ENCODE measurements at regions not wholly inside any gene's neighbourhood (a gene's known extent, or its start where the extent isn't known, plus 50 kb on each side); places are given as distances from the start of the nearest gene placed in this dataset.

GRCh38 chr6:131394768-131395432, 178.1 kb upstream of the ARG1 start:
- no peaks in the 10 kb centered on the region for H3K36me3 ChIP-seq (ENCODE audit: control insufficient read depth in 2 of 2, insufficient read depth in 2 of 2, low read length in 1 of 2)
- no peaks in the 10 kb centered on the region for H3K4me1 ChIP-seq (ENCODE audit: control insufficient read depth in 2 of 2, insufficient read depth in 2 of 2, low read length in 2 of 2)
- no peak overlapping the region for H3K4me3 ChIP-seq (ENCODE audit: low read length in 2 of 2)
- 94% methylated on average over 1 of the region's 1 CpG for WGBS
- H3K27ac ChIP-seq (ENCODE audit: low read depth in 1 of 2, low read length in 1 of 2) = no peak overlapping the region
- H3K9me3 ChIP-seq (ENCODE audit: control insufficient read depth in 2 of 2, insufficient read depth in 1 of 2, low read length in 1 of 2) = no peaks in the 10 kb centered on the region
- no peaks in the 10 kb centered on the region for H3K27me3 ChIP-seq (ENCODE audit: control insufficient read depth in 2 of 2, insufficient read depth in 1 of 2, low read length in 1 of 2)
- DNase-seq (ENCODE audit: low read depth in 6 of 9, low spot score in 9 of 9) = no peak

DNA sequence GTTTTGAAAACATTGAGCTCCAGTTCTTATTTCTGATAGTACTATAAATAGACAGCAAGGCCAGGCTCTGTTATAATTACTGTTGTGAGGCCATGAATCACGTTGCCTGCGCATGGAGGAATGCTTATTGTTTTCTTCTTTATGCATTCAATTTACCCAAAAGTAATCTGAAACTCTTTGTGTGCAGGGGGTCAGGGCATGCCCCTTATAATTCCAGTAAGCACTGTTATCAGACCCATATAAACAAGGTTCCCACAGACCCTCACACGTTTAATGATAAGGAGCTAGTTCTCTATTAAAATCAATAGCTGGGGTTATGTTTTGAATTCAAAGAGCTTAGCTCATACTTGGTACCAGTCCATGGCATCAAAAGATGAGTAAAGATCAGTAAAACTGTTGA, 174.8 kb upstream of the ARG1 start:
- Histone ChIP-seq H3K36me3 (ENCODE audit: control insufficient read depth in 2 of 2, insufficient read depth in 2 of 2, low read length in 1 of 2) (no peaks in the 10 kb centered on the region), H3K27me3 (ENCODE audit: control insufficient read depth in 2 of 2, insufficient read depth in 1 of 2, low read length in 1 of 2) (no peaks in the 10 kb centered on the region), H3K4me1 (ENCODE audit: control insufficient read depth in 2 of 2, insufficient read depth in 2 of 2, low read length in 2 of 2) (no peaks in the 10 kb centered on the region)

DNA sequence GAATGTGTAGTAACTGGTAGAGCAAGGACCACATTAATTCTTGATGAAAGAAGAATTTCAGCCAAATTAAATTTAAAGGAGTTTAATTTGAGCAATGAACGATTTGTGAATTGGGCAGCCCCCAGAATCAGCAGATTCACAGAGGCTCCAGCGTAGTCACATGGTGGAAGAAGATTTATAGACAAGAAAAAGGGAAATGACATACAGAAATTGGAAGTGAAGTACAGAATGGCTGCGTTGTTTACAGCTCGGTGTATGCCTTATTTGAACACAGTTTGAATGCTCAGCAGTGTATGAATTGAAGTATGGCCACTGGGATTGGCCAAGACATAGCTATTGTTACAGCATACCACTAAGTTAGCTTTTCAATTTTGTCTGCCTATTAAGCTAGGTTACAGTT, 173.6 kb upstream of the ARG1 start:
- 49% methylated on average over 4 of the region's 4 CpGs for WGBS
- Histone ChIP-seq H3K27ac (ENCODE audit: low read depth in 1 of 2, low read length in 1 of 2) (no peak overlapping the region), H3K27me3 (ENCODE audit: control insufficient read depth in 2 of 2, insufficient read depth in 1 of 2, low read length in 1 of 2) (no peaks in the 10 kb centered on the region)

More for the DNA sequence above, 174.8 kb upstream of the ARG1 start:
- Histone ChIP-seq H3K27ac (ENCODE audit: low read depth in 1 of 2, low read length in 1 of 2) (no peak overlapping the region), H3K4me3 (ENCODE audit: low read length in 2 of 2) (no peak overlapping the region), H3K9me3 (ENCODE audit: control insufficient read depth in 2 of 2, insufficient read depth in 1 of 2, low read length in 1 of 2) (no peaks in the 10 kb centered on the region)
- no peak for DNase-seq (ENCODE audit: low read depth in 6 of 9, low spot score in 9 of 9)
- 79% methylated on average over 3 of the region's 3 CpGs for WGBS

GRCh38 chr6:131400054-131400778, 172.8 kb upstream of the ARG1 start:
- no peak overlapping the region for H3K4me3 ChIP-seq (ENCODE audit: low read length in 2 of 2)
- WGBS = 97% methylated on average over 1 of the region's 1 CpG
- DNase-seq (ENCODE audit: low read depth in 6 of 9, low spot score in 9 of 9) = no peak

More for the DNA sequence above, 173.6 kb upstream of the ARG1 start:
- H3K4me1 ChIP-seq (ENCODE audit: control insufficient read depth in 2 of 2, insufficient read depth in 2 of 2, low read length in 2 of 2) = no peaks in the 10 kb centered on the region
- no peaks in the 10 kb centered on the region for H3K36me3 ChIP-seq (ENCODE audit: control insufficient read depth in 2 of 2, insufficient read depth in 2 of 2, low read length in 1 of 2)
- DNase-seq (ENCODE audit: low read depth in 6 of 9, low spot score in 9 of 9) = no peak
- H3K9me3 ChIP-seq (ENCODE audit: control insufficient read depth in 2 of 2, insufficient read depth in 1 of 2, low read length in 1 of 2) = no peaks in the 10 kb centered on the region
- H3K4me3 ChIP-seq (ENCODE audit: low read length in 2 of 2) = no peak overlapping the region

DNA sequence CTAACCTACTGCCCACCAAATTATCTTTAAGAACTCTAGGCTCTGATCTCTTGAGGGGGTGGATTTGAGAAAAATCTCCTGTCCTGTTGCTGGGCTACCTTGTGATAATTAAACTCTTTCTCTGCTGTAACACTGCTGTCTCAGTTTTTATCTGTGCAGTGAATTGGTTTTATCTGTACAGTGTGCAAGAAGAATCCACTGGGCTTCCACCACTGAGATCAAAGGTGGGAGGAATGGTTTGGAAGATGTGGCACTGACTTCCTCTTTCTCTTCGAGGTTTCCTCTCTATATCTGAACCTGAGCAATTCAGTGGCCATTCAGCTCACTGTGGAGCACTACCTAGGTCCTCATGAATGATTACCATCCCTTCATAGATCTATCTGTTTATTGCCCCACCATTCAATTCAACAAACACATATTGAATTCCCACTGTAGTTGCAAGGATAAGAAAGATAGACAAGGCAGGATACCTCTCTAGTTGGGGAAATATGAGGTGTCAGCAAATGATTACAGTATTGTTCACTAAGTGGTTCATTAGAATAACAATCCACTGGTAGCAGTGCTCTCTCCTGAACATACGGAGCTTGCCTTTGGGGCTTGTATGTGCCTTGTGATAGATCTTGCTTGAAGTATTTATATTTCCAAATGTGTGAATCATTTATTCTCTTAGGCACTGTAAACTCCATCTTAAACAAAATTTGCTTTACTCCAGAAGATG, 172.1 kb upstream of the ARG1 start:
- no peak overlapping the region for H3K4me3 ChIP-seq (ENCODE audit: low read length in 2 of 2)
- DNase-seq (ENCODE audit: low read depth in 6 of 9, low spot score in 9 of 9) = no peak
- no peaks in the 10 kb centered on the region for H3K36me3 ChIP-seq (ENCODE audit: control insufficient read depth in 2 of 2, insufficient read depth in 2 of 2, low read length in 1 of 2)
- H3K4me1 ChIP-seq (ENCODE audit: control insufficient read depth in 2 of 2, insufficient read depth in 2 of 2, low read length in 2 of 2) = no peaks in the 10 kb centered on the region
- H3K27ac ChIP-seq (ENCODE audit: low read depth in 1 of 2, low read length in 1 of 2) = no peak overlapping the region
- H3K27me3 ChIP-seq (ENCODE audit: control insufficient read depth in 2 of 2, insufficient read depth in 1 of 2, low read length in 1 of 2) = no peaks in the 10 kb centered on the region
- 86% methylated on average over 2 of the region's 2 CpGs for WGBS
- no peaks in the 10 kb centered on the region for H3K9me3 ChIP-seq (ENCODE audit: control insufficient read depth in 2 of 2, insufficient read depth in 1 of 2, low read length in 1 of 2)

More at GRCh38 chr6:131400054-131400778, 172.8 kb upstream of the ARG1 start:
- no peaks in the 10 kb centered on the region for H3K27me3 ChIP-seq (ENCODE audit: control insufficient read depth in 2 of 2, insufficient read depth in 1 of 2, low read length in 1 of 2)
- no peaks in the 10 kb centered on the region for H3K9me3 ChIP-seq (ENCODE audit: control insufficient read depth in 2 of 2, insufficient read depth in 1 of 2, low read length in 1 of 2)
- no peak overlapping the region for H3K27ac ChIP-seq (ENCODE audit: low read depth in 1 of 2, low read length in 1 of 2)
- no peaks in the 10 kb centered on the region for H3K36me3 ChIP-seq (ENCODE audit: control insufficient read depth in 2 of 2, insufficient read depth in 2 of 2, low read length in 1 of 2)
- no peaks in the 10 kb centered on the region for H3K4me1 ChIP-seq (ENCODE audit: control insufficient read depth in 2 of 2, insufficient read depth in 2 of 2, low read length in 2 of 2)

DNA sequence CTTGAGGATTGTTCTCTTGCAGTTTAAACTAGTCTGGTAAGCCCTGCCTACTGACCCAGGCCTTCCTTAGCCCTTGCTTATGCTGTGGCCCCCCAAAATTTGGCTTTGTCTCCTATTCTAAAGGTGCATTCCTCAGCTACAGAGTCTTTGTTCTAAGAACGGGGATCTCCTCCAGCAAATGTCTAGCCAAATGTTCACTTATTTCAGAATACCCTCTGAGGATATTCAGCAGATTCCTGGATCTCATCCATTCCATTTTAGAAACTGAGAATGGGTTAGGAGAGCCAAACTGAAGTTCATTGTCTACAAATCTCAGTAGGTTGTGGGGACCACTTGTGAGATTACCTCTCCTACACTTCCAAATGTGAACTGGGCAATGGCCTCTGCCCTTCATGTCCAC, 164.2 kb upstream of the ARG1 start:
- 97% methylated on average over 1 of the region's 1 CpG for WGBS
- no peak overlapping the region for H3K4me3 ChIP-seq (ENCODE audit: low read length in 2 of 2)
- no peaks in the 10 kb centered on the region for H3K36me3 ChIP-seq (ENCODE audit: control insufficient read depth in 2 of 2, insufficient read depth in 2 of 2, low read length in 1 of 2)
- H3K27ac ChIP-seq (ENCODE audit: low read depth in 1 of 2, low read length in 1 of 2) = no peak overlapping the region
- no peaks in the 10 kb centered on the region for H3K27me3 ChIP-seq (ENCODE audit: control insufficient read depth in 2 of 2, insufficient read depth in 1 of 2, low read length in 1 of 2)
- H3K4me1 ChIP-seq (ENCODE audit: control insufficient read depth in 2 of 2, insufficient read depth in 2 of 2, low read length in 2 of 2) = no peaks in the 10 kb centered on the region
- DNase-seq (ENCODE audit: low read depth in 6 of 9, low spot score in 9 of 9) = no peak
- no peaks in the 10 kb centered on the region for H3K9me3 ChIP-seq (ENCODE audit: control insufficient read depth in 2 of 2, insufficient read depth in 1 of 2, low read length in 1 of 2)

DNA sequence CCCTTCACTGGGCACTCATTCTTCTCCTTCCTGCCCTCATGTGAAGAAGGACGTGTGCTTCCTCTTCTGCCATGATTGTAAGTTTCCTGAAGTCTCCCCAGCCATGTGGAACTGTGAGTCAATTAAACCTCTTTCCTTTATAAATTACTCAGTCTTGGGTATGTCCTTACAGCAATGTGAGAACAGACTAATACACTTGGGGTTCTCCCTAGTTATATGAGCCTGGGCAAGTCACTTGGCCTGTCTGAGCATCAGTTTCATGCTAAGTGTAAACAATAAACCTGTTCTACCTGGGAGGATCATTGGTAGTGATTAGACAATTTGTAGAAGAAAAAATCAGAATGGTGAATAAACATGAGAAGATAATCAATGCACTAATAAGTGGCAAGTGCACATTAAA, 162.2 kb upstream of the ARG1 start:
- H3K4me1 ChIP-seq (ENCODE audit: control insufficient read depth in 2 of 2, insufficient read depth in 2 of 2, low read length in 2 of 2) = no peaks in the 10 kb centered on the region
- no peaks in the 10 kb centered on the region for H3K27me3 ChIP-seq (ENCODE audit: control insufficient read depth in 2 of 2, insufficient read depth in 1 of 2, low read length in 1 of 2)
- no peaks in the 10 kb centered on the region for H3K9me3 ChIP-seq (ENCODE audit: control insufficient read depth in 2 of 2, insufficient read depth in 1 of 2, low read length in 1 of 2)
- no peak overlapping the region for H3K27ac ChIP-seq (ENCODE audit: low read depth in 1 of 2, low read length in 1 of 2)
- H3K4me3 ChIP-seq (ENCODE audit: low read length in 2 of 2) = no peak overlapping the region
- no peak for DNase-seq (ENCODE audit: low read depth in 6 of 9, low spot score in 9 of 9)
- 91% methylated on average over 1 of the region's 1 CpG for WGBS
- no peaks in the 10 kb centered on the region for H3K36me3 ChIP-seq (ENCODE audit: control insufficient read depth in 2 of 2, insufficient read depth in 2 of 2, low read length in 1 of 2)

GRCh38 chr6:131412960-131413830, 159.8 kb upstream of the ARG1 start:
- no peaks in the 10 kb centered on the region for H3K9me3 ChIP-seq (ENCODE audit: control insufficient read depth in 2 of 2, insufficient read depth in 1 of 2, low read length in 1 of 2)
- H3K36me3 ChIP-seq (ENCODE audit: control insufficient read depth in 2 of 2, insufficient read depth in 2 of 2, low read length in 1 of 2) = no peaks in the 10 kb centered on the region
- H3K27ac ChIP-seq (ENCODE audit: low read depth in 1 of 2, low read length in 1 of 2) = no peak overlapping the region
- no peaks in the 10 kb centered on the region for H3K4me1 ChIP-seq (ENCODE audit: control insufficient read depth in 2 of 2, insufficient read depth in 2 of 2, low read length in 2 of 2)
- WGBS = 97% methylated on average over 7 of the region's 7 CpGs
- DNase-seq (ENCODE audit: low read depth in 6 of 9, low spot score in 9 of 9) = no peak
- no peak overlapping the region for H3K4me3 ChIP-seq (ENCODE audit: low read length in 2 of 2)
- H3K27me3 ChIP-seq (ENCODE audit: control insufficient read depth in 2 of 2, insufficient read depth in 1 of 2, low read length in 1 of 2) = no peaks in the 10 kb centered on the region

Data from thymus (tissue), 11 donors.